GM12878 (cell line): ENCODE measurements at regions not wholly inside any gene's neighbourhood (a gene's known extent, or its start where the extent isn't known, plus 50 kb on each side); places are given as distances from the start of the nearest gene placed in this dataset.

Source experiments
- ATAC-seq: fragments of 200-7000 bp; cut with Tn5 transposase; 3 replicates; pipeline ENCODE4 v1.9.1; 2020; ENCODE audit warnings: mild to moderate bottlenecking, moderate library complexity
- BruUV-seq: library from RNA; stranded (reverse); fragments of 400-500 nt; replicated peaks from 2 replicates; lab custom pipeline; 2021; lab: Mats Ljungman, UMichigan
- CTCF ChIA-PET: fragments of 300-600 bp; sonication (Branson Sonifier 250); formaldehyde crosslinking; extraction: SDS; loops from one replicate; lab custom pipeline; 2021; ENCODE audit warnings: inconsistent platforms; lab: Yijun Ruan, JAX
- POLR2A ChIA-PET: fragments of 350-600 bp; formaldehyde crosslinking; extraction: SDS; loops from one replicate; lab custom pipeline; 2021; ENCODE audit warnings: inconsistent platforms; lab: Charles Lee
- RAD21 ChIA-PET: fragments of 300-600 bp; sonication (Branson Sonifier 250); formaldehyde crosslinking; loops from one replicate; lab custom pipeline; 2023; ENCODE audit warnings: antibody characterized with exemption; ENCODE audit not compliant: unreplicated experiment; lab: Charles Lee
- SMC1A ChIA-PET: fragments of 300-600 bp; sonication (Branson Sonifier 250); formaldehyde crosslinking; loops from one replicate; lab custom pipeline; 2023; ENCODE audit not compliant: unreplicated experiment, uncharacterized antibody; lab: Charles Lee
- DNase-seq: peaks from one replicate; pipeline ENCODE4 v3.0.0-alpha.2; 2011; ENCODE audit warnings: low read depth, low spot score
- FAIRE-seq: peaks from 3 replicates; lab custom pipeline; 2011; peaks lifted over from hg19 to GRCh38; lab: Jason Lieb, UNC
- H2AFZ ChIP-seq: 2 replicates; pipeline ENCODE4 v1.6.0; 2011; ENCODE audit warnings: low read depth, low read length, control low read depth; ENCODE audit not compliant: control insufficient read depth
- H3K27ac ChIP-seq: 2 replicates; pipeline ENCODE4 v1.5.1; 2011; ENCODE audit warnings: control low read depth; ENCODE audit not compliant: control insufficient read depth, insufficient read depth
- H3K27me3 ChIP-seq, 2 experiments: replicated peaks in 1 of 2; 2 replicates each; pipeline versions ENCODE4 v1.6.0 to v1.6.1; 2011; ENCODE audit warnings: low read length in 1 of 2; ENCODE audit not compliant: control insufficient read depth in 2 of 2, insufficient read depth in 2 of 2
- H3K36me3 ChIP-seq, 2 experiments: 2 replicates each; pipeline ENCODE4 v1.5.1; 2011; ENCODE audit warnings: low read length in 1 of 2; ENCODE audit not compliant: control insufficient read depth in 2 of 2, insufficient read depth in 2 of 2
- H3K4me1 ChIP-seq: 2 replicates; pipeline ENCODE4 v1.6.1; 2011; ENCODE audit warnings: mild to moderate bottlenecking, low read length, moderate library complexity, mixed read lengths; ENCODE audit not compliant: control insufficient read depth, insufficient read depth
- H3K4me2 ChIP-seq: 2 replicates; pipeline ENCODE4 v1.6.0; 2011; ENCODE audit warnings: control low read depth; ENCODE audit not compliant: control insufficient read depth, insufficient read depth
- H3K4me3 ChIP-seq: fragments of 200-600 bp; sonication (generic); 2 replicates; pipeline ENCODE4 v1.5.1; 2016
- H3K79me2 ChIP-seq: 2 replicates; pipeline ENCODE4 v1.6.0; 2011; ENCODE audit warnings: low read length; ENCODE audit not compliant: control insufficient read depth, insufficient read depth
- H3K9ac ChIP-seq: 2 replicates; pipeline ENCODE4 v1.8.0; 2011; ENCODE audit warnings: low read length, control low read depth, mixed read lengths; ENCODE audit not compliant: control insufficient read depth, insufficient read depth
- H3K9me3 ChIP-seq: replicated peaks from 3 replicates; pipeline ENCODE4 v1.5.1; 2011; ENCODE audit warnings: mild to moderate bottlenecking, low read length; ENCODE audit not compliant: control insufficient read depth, insufficient read depth
- H4K20me1 ChIP-seq: 2 replicates; pipeline ENCODE4 v1.6.0; 2011; ENCODE audit not compliant: control insufficient read depth, insufficient read depth
- ASH2L ChIP-seq: fragments of 300-600, 200-600 bp; sonication (generic); IDR thresholded peaks from 2 replicates; pipeline ENCODE4 v1.6.1; 2017; ENCODE audit warnings: low read depth, mild to moderate bottlenecking, borderline replicate concordance
- BACH1 ChIP-seq: fragments of 450-650 bp; IDR thresholded peaks from 2 replicates; pipeline ENCODE4 v1.6.1; 2017; ENCODE audit warnings: mild to moderate bottlenecking, borderline replicate concordance
- CREB1 ChIP-seq: IDR thresholded peaks from 2 replicates; pipeline ENCODE4 v1.6.1; 2012; ENCODE audit warnings: low read depth, mild to moderate bottlenecking, inconsistent platforms
- CREM ChIP-seq: IDR thresholded peaks from 2 replicates; pipeline ENCODE4 v1.6.1; 2014; ENCODE audit warnings: antibody characterized with exemption, low read depth
- EGR1 ChIP-seq, 2 experiments: IDR thresholded peaks; 1 replicate in 1 of 2; 2 replicates in 1 of 2; pipeline ENCODE4 v1.6.1; 2011 to 2012; ENCODE audit warnings: low read depth in 2 of 2, low read length in 2 of 2, borderline replicate concordance in 1 of 2, mild to moderate bottlenecking in 1 of 2, moderate library complexity in 1 of 2
- JUNB ChIP-seq: IDR thresholded peaks from 2 replicates; pipeline ENCODE4 v1.6.1; 2016; ENCODE audit warnings: antibody characterized with exemption, mild to moderate bottlenecking
- NFXL1 ChIP-seq: fragments of 450-650 bp; IDR thresholded peaks from 2 replicates; pipeline ENCODE4 v1.6.1; 2017; ENCODE audit warnings: antibody characterized with exemption, mild to moderate bottlenecking, borderline replicate concordance
- PAX8 ChIP-seq: fragments of 450-650 bp; IDR thresholded peaks from 2 replicates; pipeline ENCODE4 v1.6.1; 2017; ENCODE audit warnings: mild to moderate bottlenecking, moderate library complexity
- PBX3 ChIP-seq: IDR thresholded peaks from 2 replicates; pipeline ENCODE4 v1.6.1; 2011; ENCODE audit warnings: mild to moderate bottlenecking, low read depth, low read length, moderate library complexity; ENCODE audit not compliant: insufficient replicate concordance
- PKNOX1 ChIP-seq: fragments of 450-650 bp; IDR thresholded peaks from 2 replicates; pipeline ENCODE4 v1.6.1; 2016; ENCODE audit warnings: mild to moderate bottlenecking
- SMAD5 ChIP-seq: IDR thresholded peaks from 2 replicates; pipeline ENCODE4 v1.6.1; 2016; ENCODE audit warnings: antibody characterized with exemption, low read depth
- WGBS: methylation state at CpG from one replicate; pipeline ENCODE4 v1.1.6; 2016; ENCODE audit warnings: low lambda C conversion rate; ENCODE audit not compliant: insufficient replicate concordance, insufficient coverage; ENCODE audit errors: missing lambda C conversion rate; 5-methylcytosine and 5-hydroxymethylcytosine counted together
- in situ Hi-C: fragments of 300-500 bp; cut with MboI; formaldehyde crosslinking; loops from 9 replicates; pipeline ENCODE4 v1.14.3; 2018; ENCODE audit warnings: mixed read lengths
- intact Hi-C: fragments of 100-400 bp; cut with micrococcal nuclease; formaldehyde crosslinking; loops from one replicate; pipeline ENCODE4 v1.14.2; 2022; ENCODE audit not compliant: unreplicated experiment

- TF ChIP-seq NFXL1 (no peak), BACH1 (no peak), JUNB (no peak), PAX8 (no peak), CREB1 (no peak), PKNOX1 (no peak), ASH2L (no peak), SMAD5 (no peak)
These were observed 332.6 kb downstream of the UTRN start (continued) for GRCh38 chr6:144617708-144618107.

GRCh38 chr6:144619966-144620365 lies 334.8 kb downstream of the UTRN start:
- no peak overlapping the region for H3K4me2 ChIP-seq
- intact Hi-C loops (no loop called here), in situ Hi-C loops (no loop called here)
- no peaks in the 10 kb centered on the region for H3K4me1 ChIP-seq
- no peak for TF ChIP-seq EGR1 (IDR thresholded peaks at IDR 0.05; ENCODE audit: borderline replicate concordance in 1 of 2, low read depth in 2 of 2, low read length in 2 of 2)
- no peak for TF ChIP-seq CREM
- TF ChIP-seq PBX3 = no peak
- no peak overlapping the region for H3K27ac ChIP-seq
- no peak overlapping the region for H3K9ac ChIP-seq
- no peaks in the 10 kb centered on the region for H3K79me2 ChIP-seq
- WGBS = 98% methylated on average over 2 of the region's 2 CpGs
- no peaks in the 10 kb centered on the region for H3K9me3 ChIP-seq
- SMC1A ChIA-PET = interaction anchor here (1.1 to 1.4 kb wide), 2 partner anchors 8 to 15 kb away, joined by 3 read pairs; no protein-coding TSS in a partner anchor
- H3K27me3 ChIP-seq = no peaks in the 10 kb centered on the region
- H3K4me3 ChIP-seq = no peak overlapping the region
- H4K20me1 ChIP-seq = no peaks in the 10 kb centered on the region
- POLR2A ChIA-PET = no interaction called here
- H2AFZ ChIP-seq = no peak overlapping the region
- RAD21 ChIA-PET = no interaction called here
- FAIRE-seq (no peak), DNase-seq (no peak), ATAC-seq (no peak)
- no peaks in the 10 kb centered on the region for H3K36me3 ChIP-seq
- CTCF ChIA-PET = no interaction called here
- BruUV-seq = no TSS peak
